ENCODE measurements at regions not wholly inside any gene's neighbourhood (a gene's known extent, or its start where the extent isn't known, plus 50 kb on each side); places are given as distances from the start of the nearest gene placed in this dataset.

- in situ Hi-C loops (cut with HindIII; ENCODE audit: low pct_ligation_motif_present, low sequenced_read_pairs), result no loop called here
These were observed 136.5 kb downstream of the CEP135 start for GRCh38 chr4:56085275-56085674.

GRCh38 chr4:56084851-56085250 is 136.1 kb downstream of the CEP135 start:
- no peaks in the 10 kb centered on the region for H3K27me3 ChIP-seq (replicated peaks)
- no peak overlapping the region for H3K4me3 ChIP-seq (ENCODE audit: low read depth, low read length)
- no peak overlapping the region for H3K27ac ChIP-seq
- in situ Hi-C loops (cut with HindIII; ENCODE audit: low pct_ligation_motif_present, low sequenced_read_pairs), result no loop called here
- no peak for DNase-seq
- H3K36me3 ChIP-seq (replicated peaks), result no peaks in the 10 kb centered on the region
- TF ChIP-seq CTCF (IDR thresholded peaks at IDR 0.05; ENCODE audit: low read depth, low read length, missing control alignments), result no peak

More at GRCh38 chr4:56085275-56085674, 136.5 kb downstream of the CEP135 start:
- H3K4me3 ChIP-seq (ENCODE audit: low read depth, low read length), result no peak overlapping the region
- TF ChIP-seq CTCF (IDR thresholded peaks at IDR 0.05; ENCODE audit: low read depth, low read length, missing control alignments), result no peak
- no peaks in the 10 kb centered on the region for H3K36me3 ChIP-seq (replicated peaks)
- no peak for DNase-seq
- no peaks in the 10 kb centered on the region for H3K27me3 ChIP-seq (replicated peaks)
- no peak overlapping the region for H3K27ac ChIP-seq

Data from brain microvascular endothelial cell (primary cell).